ENCODE measurements at regions not wholly inside any gene's neighbourhood (a gene's known extent, or its start where the extent isn't known, plus 50 kb on each side); places are given as distances from the start of the nearest gene placed in this dataset.

- in situ Hi-C loops (cut with HindIII; ENCODE audit: low pct_ligation_motif_present, low sequenced_read_pairs), result no loop called here
- no peak for DNase-seq
Measured at GRCh38 chr4:4913628-4914027, 54.2 kb downstream of the MSX1 start.

GRCh38 chr4:4914059-4914820, 54.8 kb downstream of the MSX1 start:
- TF ChIP-seq CTCF (IDR thresholded peaks at IDR 0.05; ENCODE audit: low read depth, low read length, missing control alignments), result no peak
- Histone ChIP-seq H3K4me3 (ENCODE audit: low read depth, low read length) (no peak overlapping the region), H3K36me3 (replicated peaks) (no peaks in the 10 kb centered on the region), H3K27ac (no peak overlapping the region), H3K27me3 (replicated peaks) (no peaks in the 10 kb centered on the region)
- DNase-seq, result peak; percentile 0
- in situ Hi-C loops (cut with HindIII; ENCODE audit: low pct_ligation_motif_present, low sequenced_read_pairs), result no loop called here

More at GRCh38 chr4:4913628-4914027, 54.2 kb downstream of the MSX1 start:
- TF ChIP-seq CTCF (IDR thresholded peaks at IDR 0.05; ENCODE audit: low read depth, low read length, missing control alignments), result no peak
- no peak overlapping the region for H3K27ac ChIP-seq
- no peak overlapping the region for H3K4me3 ChIP-seq (ENCODE audit: low read depth, low read length)
- no peaks in the 10 kb centered on the region for H3K36me3 ChIP-seq (replicated peaks)
- H3K27me3 ChIP-seq (replicated peaks), result no peaks in the 10 kb centered on the region

GRCh38 chr4:4914965-4915845, 55.7 kb downstream of the MSX1 start:
- Histone ChIP-seq H3K4me3 (ENCODE audit: low read depth, low read length) (no peak overlapping the region), H3K27me3 (replicated peaks) (no peaks in the 10 kb centered on the region), H3K27ac (no peak overlapping the region), H3K36me3 (replicated peaks) (no peaks in the 10 kb centered on the region)
- no peak for DNase-seq
- in situ Hi-C loops (cut with HindIII; ENCODE audit: low pct_ligation_motif_present, low sequenced_read_pairs), result no loop called here
- TF ChIP-seq CTCF (IDR thresholded peaks at IDR 0.05; ENCODE audit: low read depth, low read length, missing control alignments), result no peak

GRCh38 chr4:4918067-4918466, 58.6 kb downstream of the MSX1 start:
- DNase-seq, result no peak
- in situ Hi-C loops (cut with HindIII; ENCODE audit: low pct_ligation_motif_present, low sequenced_read_pairs), result no loop called here
- Histone ChIP-seq H3K36me3 (replicated peaks) (no peaks in the 10 kb centered on the region), H3K27me3 (replicated peaks) (no peaks in the 10 kb centered on the region), H3K27ac (no peak overlapping the region), H3K4me3 (ENCODE audit: low read depth, low read length) (no peak overlapping the region)
- no peak for TF ChIP-seq CTCF (IDR thresholded peaks at IDR 0.05; ENCODE audit: low read depth, low read length, missing control alignments)

- Histone ChIP-seq H3K4me3 (ENCODE audit: low read depth, low read length) (no peak overlapping the region), H3K27ac (no peak overlapping the region), H3K36me3 (replicated peaks) (no peaks in the 10 kb centered on the region), H3K27me3 (replicated peaks) (no peaks in the 10 kb centered on the region)
- in situ Hi-C loops (cut with HindIII; ENCODE audit: low pct_ligation_motif_present, low sequenced_read_pairs), result no loop called here
- DNase-seq, result no peak
- no peak for TF ChIP-seq CTCF (IDR thresholded peaks at IDR 0.05; ENCODE audit: low read depth, low read length, missing control alignments)
Measured at GRCh38 chr4:4919927-4920326, 60.5 kb downstream of the MSX1 start.
